Fibroblast of lung (primary cell): ENCODE measurements at regions not wholly inside any gene's neighbourhood (a gene's known extent, or its start where the extent isn't known, plus 50 kb on each side); places are given as distances from the start of the nearest gene placed in this dataset.

Experiments used
- EZH2 ChIP-seq: IDR thresholded peaks from 2 replicates; pipeline ENCODE4 v1.5.1; 2012; ENCODE audit warnings: low read length, control low read depth, mild to moderate bottlenecking; ENCODE audit errors: missing control alignments
- TF ChIP-seq, protein P1 (sequence below), 2 donors: IDR thresholded peaks in 1 of 2; conservative IDR thresholded peaks in 1 of 2; 1 replicate in 1 of 2; 2 replicates in 1 of 2; pipeline ENCODE4 v1.5.1; 2011 to 2012; ENCODE audit warnings: low read length in 2 of 2, control low read depth in 1 of 2, inconsistent platforms in 1 of 2, low read depth in 1 of 2, mild to moderate bottlenecking in 1 of 2

DNA sequence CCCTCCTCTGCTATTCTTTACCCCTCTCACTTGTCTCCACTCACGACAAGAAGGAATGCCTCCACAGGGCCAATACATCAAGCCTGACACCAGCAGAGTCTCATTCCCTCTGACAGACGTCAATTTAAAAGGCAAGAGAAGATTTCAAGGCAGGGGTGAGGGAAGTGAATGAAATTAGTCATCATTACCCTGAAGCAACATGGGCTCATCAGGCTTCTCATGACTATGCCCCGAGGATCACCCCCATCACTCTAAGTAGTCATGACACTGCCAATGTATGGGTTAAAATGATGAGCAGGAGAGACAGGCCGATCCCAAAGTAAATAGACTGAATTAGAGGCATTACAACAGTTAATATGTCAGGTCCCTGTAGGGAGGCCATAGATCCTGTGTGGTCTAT, 504.4 kb downstream of the TLE4 start:
- TF ChIP-seq, protein P1, sequence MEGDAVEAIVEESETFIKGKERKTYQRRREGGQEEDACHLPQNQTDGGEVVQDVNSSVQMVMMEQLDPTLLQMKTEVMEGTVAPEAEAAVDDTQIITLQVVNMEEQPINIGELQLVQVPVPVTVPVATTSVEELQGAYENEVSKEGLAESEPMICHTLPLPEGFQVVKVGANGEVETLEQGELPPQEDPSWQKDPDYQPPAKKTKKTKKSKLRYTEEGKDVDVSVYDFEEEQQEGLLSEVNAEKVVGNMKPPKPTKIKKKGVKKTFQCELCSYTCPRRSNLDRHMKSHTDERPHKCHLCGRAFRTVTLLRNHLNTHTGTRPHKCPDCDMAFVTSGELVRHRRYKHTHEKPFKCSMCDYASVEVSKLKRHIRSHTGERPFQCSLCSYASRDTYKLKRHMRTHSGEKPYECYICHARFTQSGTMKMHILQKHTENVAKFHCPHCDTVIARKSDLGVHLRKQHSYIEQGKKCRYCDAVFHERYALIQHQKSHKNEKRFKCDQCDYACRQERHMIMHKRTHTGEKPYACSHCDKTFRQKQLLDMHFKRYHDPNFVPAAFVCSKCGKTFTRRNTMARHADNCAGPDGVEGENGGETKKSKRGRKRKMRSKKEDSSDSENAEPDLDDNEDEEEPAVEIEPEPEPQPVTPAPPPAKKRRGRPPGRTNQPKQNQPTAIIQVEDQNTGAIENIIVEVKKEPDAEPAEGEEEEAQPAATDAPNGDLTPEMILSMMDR (conservative IDR thresholded peaks at IDR 0.05 in 1 of 2, IDR thresholded peaks at IDR 0.05 in 1 of 2; ENCODE audit: low read depth in 1 of 2, low read length in 2 of 2): no peak
- no peak for TF ChIP-seq EZH2
